Neural cell (in vitro differentiated cells): ENCODE measurements at regions not wholly inside any gene's neighbourhood (a gene's known extent, or its start where the extent isn't known, plus 50 kb on each side); places are given as distances from the start of the nearest gene placed in this dataset.

Experiments
- CTCF ChIP-seq: fragments of 450-650 bp; IDR thresholded peaks from 2 replicates; pipeline ENCODE4 v1.5.1; 2014; ENCODE audit warnings: antibody characterized with exemption, mild to moderate bottlenecking, moderate library complexity; ENCODE audit not compliant: poor library complexity, severe bottlenecking
- POLR2AphosphoS5 ChIP-seq: IDR thresholded peaks from 2 replicates; pipeline ENCODE4 v1.6.1; 2012
- TAF1 ChIP-seq: IDR thresholded peaks from 2 replicates; pipeline ENCODE4 v1.6.1; 2012; ENCODE audit warnings: low read depth

DNA sequence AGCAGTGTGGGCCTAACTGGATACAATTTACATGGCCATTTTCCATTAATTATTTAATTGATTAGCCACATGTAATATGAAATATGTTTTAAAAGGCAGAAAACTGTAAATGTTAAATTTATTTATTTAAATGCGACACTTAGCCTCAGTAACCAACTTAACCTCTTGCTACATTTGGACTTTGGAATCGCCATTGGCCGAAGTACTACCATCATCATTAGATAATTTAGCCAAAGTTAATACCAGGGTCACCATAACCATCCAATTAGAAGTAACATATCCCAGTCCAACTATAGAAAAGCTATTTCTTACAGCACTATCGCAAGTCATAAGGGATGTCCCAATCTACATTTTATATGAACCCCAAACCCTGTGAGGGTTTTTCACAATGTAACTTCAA is 558.6 kb upstream of the IGFBP3 start:
- TF ChIP-seq CTCF (no peak), POLR2AphosphoS5 (no peak), TAF1 (no peak)
